ENCODE measurements at regions not wholly inside any gene's neighbourhood (a gene's known extent, or its start where the extent isn't known, plus 50 kb on each side); places are given as distances from the start of the nearest gene placed in this dataset.

DNA sequence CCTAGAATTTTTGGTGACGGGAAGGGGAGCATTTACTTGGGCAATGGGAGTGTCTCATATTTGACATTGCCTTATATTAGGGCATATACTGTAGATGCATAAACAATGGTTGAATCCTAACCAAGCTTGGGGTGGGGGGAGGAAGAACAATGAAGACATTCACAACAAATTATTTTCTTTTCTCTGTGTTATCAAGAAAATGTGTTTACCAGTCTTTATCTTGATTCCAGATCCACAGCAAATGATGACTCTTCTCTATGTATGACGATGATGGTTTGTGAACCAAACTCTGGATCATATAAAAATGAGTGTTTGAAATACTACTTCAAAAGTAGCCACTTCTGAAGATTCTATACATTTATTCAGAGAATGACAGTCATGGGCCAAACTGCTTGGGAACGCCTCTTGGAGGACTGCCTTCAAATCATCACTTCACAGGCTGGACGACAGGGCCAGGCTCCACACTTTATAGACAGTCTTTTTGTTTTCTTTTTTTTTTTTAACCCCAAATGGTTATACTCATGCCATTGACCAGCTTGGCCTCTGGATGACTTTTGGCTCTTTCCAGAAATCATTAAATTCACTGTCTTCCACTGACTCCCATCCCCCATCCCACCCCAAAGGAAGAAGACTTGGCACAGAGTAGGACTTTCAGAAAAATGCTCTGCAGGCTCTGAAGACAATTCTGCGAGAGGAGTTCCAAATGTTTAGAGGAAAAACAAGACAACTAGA, 123.8 kb upstream of the LIFR start:
- H3K4me1 ChIP-seq (ENCODE audit: low read depth) = no peaks in the 10 kb centered on the region
- TF ChIP-seq, protein P1, sequence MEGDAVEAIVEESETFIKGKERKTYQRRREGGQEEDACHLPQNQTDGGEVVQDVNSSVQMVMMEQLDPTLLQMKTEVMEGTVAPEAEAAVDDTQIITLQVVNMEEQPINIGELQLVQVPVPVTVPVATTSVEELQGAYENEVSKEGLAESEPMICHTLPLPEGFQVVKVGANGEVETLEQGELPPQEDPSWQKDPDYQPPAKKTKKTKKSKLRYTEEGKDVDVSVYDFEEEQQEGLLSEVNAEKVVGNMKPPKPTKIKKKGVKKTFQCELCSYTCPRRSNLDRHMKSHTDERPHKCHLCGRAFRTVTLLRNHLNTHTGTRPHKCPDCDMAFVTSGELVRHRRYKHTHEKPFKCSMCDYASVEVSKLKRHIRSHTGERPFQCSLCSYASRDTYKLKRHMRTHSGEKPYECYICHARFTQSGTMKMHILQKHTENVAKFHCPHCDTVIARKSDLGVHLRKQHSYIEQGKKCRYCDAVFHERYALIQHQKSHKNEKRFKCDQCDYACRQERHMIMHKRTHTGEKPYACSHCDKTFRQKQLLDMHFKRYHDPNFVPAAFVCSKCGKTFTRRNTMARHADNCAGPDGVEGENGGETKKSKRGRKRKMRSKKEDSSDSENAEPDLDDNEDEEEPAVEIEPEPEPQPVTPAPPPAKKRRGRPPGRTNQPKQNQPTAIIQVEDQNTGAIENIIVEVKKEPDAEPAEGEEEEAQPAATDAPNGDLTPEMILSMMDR (IDR thresholded peaks at IDR 0.05) = no peak
- no peak for ATAC-seq
- H3K36me3 ChIP-seq (ENCODE audit: low read depth) = no peaks in the 10 kb centered on the region
- H3K4me3 ChIP-seq = no peak overlapping the region
- DNase-seq = no peak
- H3K9me3 ChIP-seq = no peaks in the 10 kb centered on the region
- intact Hi-C loops (cut with DNase I, micrococcal nuclease) = no loop called here

DNA sequence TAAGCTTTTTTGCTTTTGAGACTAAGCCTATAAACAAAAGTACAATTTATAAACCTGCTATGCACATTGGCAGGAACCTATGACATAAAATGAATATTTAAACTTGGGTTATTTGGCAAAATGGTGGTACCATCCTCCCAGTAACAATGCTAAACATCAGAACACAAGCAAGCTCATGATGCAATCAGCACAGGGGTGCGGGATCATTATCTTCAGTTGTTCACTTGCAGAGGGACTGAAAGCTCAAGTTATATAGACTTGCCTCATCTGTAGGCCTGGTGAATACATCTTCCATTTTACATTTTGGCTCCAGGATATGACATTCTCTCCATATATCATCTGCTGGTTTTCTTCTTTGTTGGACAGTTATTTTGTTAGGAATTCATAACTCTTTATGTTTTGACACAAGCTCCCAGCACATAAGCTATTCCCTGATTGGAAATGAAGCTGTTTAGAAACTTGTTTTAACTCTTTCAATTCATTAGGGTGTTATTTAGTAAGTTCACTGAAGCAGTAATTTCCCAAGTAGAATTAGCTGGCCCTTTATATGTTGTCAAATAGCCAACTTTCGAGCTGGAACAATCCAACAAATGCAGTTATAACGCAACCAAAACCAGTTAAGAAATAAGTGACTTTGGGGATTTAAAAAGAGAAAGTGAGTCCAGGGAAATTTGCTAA, 124.7 kb upstream of the LIFR start:
- no peaks in the 10 kb centered on the region for H3K4me1 ChIP-seq (ENCODE audit: low read depth)
- no peak overlapping the region for H3K4me3 ChIP-seq
- no peak for DNase-seq
- no peaks in the 10 kb centered on the region for H3K36me3 ChIP-seq (ENCODE audit: low read depth)
- TF ChIP-seq, protein P1 (IDR thresholded peaks at IDR 0.05) = no peak
- no peak for ATAC-seq
- intact Hi-C loops (cut with DNase I, micrococcal nuclease) = no loop called here
- no peaks in the 10 kb centered on the region for H3K9me3 ChIP-seq

DNA sequence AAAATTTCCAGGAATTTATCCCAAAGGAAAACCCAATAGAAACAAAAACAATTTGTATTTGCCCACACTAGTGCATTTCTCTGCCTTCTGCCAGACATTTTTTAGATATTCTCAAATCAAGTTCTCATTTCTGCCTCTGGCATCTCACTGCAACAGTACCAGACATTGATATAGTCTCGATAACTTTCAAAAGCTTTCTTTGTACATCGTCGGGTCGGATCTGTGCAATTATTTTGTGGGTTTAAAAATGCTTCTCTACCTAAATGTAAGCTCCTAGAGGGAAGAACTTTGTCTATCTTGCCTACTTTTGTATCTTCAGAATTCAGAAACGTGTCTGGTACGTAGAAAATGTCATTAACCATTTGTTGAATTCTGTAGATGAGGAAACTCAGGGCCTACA, 125.5 kb upstream of the LIFR start:
- H3K36me3 ChIP-seq (ENCODE audit: low read depth) = no peaks in the 10 kb centered on the region
- intact Hi-C loops (cut with DNase I, micrococcal nuclease) = no loop called here
- no peak for ATAC-seq
- no peak overlapping the region for H3K4me3 ChIP-seq
- TF ChIP-seq, protein P1 (IDR thresholded peaks at IDR 0.05) = no peak
- H3K4me1 ChIP-seq (ENCODE audit: low read depth) = no peaks in the 10 kb centered on the region
- DNase-seq = no peak
- H3K9me3 ChIP-seq = no peaks in the 10 kb centered on the region

DNA sequence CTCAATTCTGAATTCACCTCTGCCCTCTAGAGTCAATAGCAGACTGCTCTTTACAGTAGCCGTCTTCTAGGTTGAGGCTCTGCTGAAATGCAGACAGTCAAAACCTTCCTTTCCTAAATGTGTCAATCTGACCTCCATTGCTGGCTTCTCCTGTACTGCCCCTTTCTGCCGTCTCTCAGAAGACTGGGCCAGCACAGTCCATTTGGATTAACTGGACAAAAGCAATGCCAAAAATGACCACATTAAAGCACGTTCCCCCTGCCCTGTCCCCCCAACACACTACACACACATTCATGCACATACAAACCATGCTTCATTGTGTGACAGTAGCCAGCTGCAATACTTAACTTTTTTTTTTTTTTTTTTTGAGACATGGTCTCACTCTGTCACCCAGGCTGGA, 130.2 kb upstream of the LIFR start:
- H3K9me3 ChIP-seq = no peaks in the 10 kb centered on the region
- DNase-seq (no peak), ATAC-seq (no peak)
- intact Hi-C loops (cut with DNase I, micrococcal nuclease) = no loop called here
- no peaks in the 10 kb centered on the region for H3K36me3 ChIP-seq (ENCODE audit: low read depth)
- H3K4me3 ChIP-seq = no peak overlapping the region
- H3K4me1 ChIP-seq (ENCODE audit: low read depth) = no peaks in the 10 kb centered on the region
- TF ChIP-seq, protein P1 (IDR thresholded peaks at IDR 0.05) = no peak

DNA sequence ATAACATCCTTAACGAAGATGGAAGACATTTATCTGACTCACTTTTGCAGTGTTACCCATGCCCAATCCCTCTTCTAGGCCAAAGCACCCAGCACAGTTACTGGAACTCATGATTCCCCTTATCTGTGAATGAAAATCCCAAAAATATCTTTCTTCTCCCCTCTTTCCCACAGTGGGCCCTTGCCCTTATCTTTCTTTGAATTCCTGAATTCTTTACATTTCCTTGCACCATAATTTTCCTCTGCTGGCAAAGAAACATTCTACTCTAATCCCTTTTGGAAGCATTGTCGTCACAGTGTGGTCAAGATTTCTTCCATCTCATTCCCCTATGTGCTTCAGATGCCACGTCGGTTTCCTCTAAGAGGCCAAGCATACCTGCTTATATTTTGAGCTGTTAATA, 135.9 kb upstream of the LIFR start:
- TF ChIP-seq, protein P1 (IDR thresholded peaks at IDR 0.05) = no peak
- intact Hi-C loops (cut with DNase I, micrococcal nuclease) = no loop called here
- ATAC-seq (no peak), DNase-seq (no peak)
- H3K4me1 ChIP-seq (ENCODE audit: low read depth) = no peaks in the 10 kb centered on the region
- no peaks in the 10 kb centered on the region for H3K9me3 ChIP-seq
- no peak overlapping the region for H3K4me3 ChIP-seq
- H3K36me3 ChIP-seq (ENCODE audit: low read depth) = no peaks in the 10 kb centered on the region

Measured in mucosa of descending colon (tissue), 3 donors.